GM12874 (cell line): ENCODE measurements at regions not wholly inside any gene's neighbourhood (a gene's known extent, or its start where the extent isn't known, plus 50 kb on each side); places are given as distances from the start of the nearest gene placed in this dataset.

ENCODE experiments used
- TF ChIP-seq, protein P1 (sequence below): IDR thresholded peaks from 2 replicates; pipeline ENCODE4 v1.5.1; 2011; ENCODE audit warnings: low read depth, mild to moderate bottlenecking, control low read depth, low read length, moderate library complexity; ENCODE audit not compliant: insufficient read depth

DNA sequence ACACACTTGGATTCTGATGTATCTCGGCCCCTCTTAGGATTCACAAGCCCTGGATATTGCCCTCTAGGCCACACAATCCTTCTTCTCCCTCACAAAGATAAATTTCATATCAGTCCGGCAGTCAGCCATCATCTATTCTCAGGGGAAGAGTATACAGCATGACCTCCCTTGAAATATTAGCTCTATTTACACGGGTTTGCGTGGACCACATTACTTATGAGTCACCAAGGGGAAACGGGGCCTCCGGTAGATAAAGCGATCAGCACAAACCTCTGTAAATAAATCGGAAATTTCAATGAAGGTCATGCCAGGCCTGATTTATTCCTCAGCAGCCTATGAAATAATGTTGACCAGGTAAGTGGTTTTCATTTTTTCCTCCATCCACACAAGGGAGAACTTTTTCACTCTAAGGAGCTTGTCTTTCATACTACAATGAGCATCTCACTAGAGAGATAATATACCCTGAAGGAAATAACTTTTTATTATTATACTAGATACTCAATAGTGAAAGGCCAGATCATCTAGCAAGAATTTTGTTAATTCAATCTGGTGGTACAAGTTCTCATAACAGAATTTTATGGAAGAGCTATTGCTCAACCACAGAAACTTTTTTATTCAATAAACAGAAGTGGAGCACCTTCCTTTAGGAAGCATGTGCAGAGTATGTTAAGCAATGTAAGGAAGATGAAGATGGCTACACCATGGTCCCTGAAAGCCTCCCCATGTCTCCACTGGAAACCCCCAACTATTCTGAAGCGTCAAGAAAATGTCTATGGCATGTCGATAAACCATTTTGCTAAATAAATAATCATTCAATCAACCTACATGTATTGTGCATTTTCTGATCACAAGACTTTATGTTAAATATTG, 125.2 kb upstream of the PIK3C3 start:
- TF ChIP-seq, protein P1, sequence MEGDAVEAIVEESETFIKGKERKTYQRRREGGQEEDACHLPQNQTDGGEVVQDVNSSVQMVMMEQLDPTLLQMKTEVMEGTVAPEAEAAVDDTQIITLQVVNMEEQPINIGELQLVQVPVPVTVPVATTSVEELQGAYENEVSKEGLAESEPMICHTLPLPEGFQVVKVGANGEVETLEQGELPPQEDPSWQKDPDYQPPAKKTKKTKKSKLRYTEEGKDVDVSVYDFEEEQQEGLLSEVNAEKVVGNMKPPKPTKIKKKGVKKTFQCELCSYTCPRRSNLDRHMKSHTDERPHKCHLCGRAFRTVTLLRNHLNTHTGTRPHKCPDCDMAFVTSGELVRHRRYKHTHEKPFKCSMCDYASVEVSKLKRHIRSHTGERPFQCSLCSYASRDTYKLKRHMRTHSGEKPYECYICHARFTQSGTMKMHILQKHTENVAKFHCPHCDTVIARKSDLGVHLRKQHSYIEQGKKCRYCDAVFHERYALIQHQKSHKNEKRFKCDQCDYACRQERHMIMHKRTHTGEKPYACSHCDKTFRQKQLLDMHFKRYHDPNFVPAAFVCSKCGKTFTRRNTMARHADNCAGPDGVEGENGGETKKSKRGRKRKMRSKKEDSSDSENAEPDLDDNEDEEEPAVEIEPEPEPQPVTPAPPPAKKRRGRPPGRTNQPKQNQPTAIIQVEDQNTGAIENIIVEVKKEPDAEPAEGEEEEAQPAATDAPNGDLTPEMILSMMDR = no peak

DNA sequence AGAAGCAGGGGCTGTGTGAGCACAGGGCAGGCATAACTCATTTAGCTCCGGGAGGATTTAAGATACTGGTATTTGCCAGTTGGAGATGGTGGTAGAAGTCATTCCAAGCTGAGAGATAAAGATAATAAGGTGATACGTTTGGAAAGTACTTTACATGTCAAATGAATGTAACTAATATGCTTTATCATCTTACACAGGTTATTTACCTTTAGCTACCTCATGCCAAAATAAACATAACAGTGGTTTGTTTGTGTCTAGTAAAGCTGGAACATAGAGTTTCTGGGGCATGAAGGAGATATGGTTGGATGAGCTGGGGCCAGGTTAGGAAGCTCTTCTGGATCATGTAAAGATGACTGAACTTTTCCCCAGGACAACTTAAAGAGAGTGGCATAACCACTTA, 126.9 kb upstream of the PIK3C3 start:
- TF ChIP-seq, protein P1 = no peak

DNA sequence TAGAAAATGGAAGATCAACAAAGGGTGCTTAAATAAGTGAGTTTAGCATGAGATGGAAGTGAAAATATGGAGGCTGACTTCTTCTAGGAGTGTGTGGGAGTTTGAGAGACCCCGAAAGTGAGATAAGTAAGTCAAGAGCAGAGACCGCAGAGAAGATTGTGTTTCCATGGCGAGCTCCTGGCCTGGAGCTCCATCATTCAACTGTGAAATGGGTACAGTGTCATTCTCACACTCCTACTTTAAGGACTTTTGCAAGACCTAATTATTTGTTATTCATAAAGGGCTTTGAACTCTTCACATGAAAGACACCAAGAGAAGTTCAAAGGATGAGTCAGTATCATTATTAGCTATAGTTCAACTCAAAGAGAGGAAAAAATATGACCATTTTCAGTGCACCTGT, 134.2 kb upstream of the PIK3C3 start:
- TF ChIP-seq, protein P1 = no peak

DNA sequence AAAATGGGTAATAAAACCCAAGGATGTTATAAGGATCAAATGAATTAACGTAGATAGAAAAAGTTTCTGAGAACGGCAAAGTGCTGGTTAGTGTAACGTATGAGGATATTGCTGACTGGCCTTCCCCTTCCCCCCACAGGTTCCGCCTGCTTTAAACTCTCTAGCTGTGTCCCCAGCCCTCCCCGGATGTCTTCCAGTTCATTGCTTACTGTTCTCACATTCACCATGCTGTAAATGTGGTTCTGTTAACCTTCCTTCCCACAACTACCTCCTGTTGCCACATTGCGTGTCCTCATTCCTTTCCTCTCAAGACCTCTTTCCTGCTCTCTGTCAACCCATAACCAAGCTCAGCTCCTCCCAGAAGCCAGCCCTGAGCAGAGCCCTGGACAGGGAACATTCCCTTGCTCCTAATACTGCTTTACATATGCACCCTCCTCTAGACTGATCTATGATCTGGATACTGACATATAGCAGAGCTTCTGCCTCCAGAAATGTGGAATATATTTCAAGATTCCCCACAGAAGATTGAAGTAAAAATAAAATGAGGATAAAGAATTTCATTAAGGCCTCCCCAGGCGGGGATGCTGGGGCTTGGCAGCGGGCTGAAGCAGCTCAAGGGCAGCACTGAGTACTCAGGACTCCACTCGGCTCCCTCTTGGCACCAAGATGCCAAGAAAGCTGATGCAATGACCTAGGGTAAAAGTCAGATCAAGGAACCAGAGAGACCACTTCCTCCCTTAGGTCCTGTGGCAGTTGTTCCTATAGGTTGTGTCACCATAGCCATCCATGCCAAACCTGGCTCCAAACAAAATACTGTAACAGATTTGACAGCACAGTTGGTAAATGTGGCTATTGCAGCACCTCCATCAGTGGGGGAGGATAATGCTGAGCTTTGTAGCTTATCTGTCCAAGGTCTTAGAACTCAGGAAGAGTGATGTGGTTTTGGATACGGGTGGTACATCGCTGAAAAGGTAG, 136.4 kb upstream of the PIK3C3 start:
- TF ChIP-seq, protein P1 = no peak

DNA sequence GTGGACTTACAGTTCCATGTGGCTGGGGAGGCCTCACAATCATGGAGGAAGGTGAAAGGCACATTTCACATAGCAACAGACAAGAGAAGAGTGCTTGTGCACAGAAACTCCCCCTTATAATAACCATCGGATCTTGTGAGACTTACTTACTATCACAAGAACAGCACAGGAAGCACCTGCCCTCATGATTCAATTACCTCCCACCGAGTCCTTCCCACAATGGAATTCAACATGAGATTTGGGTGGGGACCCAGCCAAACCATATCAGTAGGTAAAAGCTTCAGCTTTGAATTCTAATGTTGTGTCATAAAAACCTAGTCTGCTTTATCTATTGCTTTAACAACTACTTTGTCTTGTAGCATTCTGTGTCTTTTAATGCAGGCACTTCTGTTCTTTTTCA, 140.4 kb upstream of the PIK3C3 start:
- TF ChIP-seq, protein P1 = no peak

DNA sequence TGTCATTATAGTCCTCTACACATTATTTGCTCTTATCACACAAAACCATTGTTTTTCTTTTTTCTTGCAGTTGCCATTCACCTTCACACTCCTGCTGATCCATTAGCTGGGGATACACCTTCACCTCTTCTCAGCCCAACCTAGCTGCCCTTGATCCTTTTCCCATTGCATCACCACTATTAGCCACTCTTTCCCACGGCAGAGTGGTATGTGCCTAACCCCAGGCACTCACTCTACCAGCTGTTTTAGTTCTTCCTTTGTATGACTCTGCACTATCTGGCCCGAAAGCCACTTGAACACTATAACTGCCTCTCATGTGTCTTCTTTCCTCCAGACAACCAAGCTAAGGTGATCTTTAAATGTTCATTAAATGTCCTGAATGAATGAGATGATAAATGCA, 145.4 kb upstream of the PIK3C3 start:
- TF ChIP-seq, protein P1 = no peak

DNA sequence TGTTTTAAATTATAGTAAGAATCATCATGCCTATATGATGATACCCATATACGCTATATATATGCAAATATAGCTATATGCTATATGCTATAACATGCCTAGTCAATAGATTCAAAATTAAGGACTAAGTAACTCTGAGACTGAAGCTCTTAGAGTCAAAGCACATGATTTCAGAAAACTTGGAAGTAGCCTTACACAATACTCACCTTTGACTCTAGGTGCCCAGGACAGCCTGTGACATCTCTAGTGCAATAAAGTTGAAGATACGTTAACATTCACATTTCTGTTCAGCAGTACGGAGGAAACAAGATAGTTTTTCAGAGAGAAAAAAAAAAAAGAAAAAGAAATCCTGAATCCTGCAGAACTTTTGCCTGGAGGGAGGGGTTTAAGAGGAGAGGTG, 149.7 kb upstream of the PIK3C3 start:
- TF ChIP-seq, protein P1 = no peak
